GM12873 (cell line): ENCODE measurements at regions not wholly inside any gene's neighbourhood (a gene's known extent, or its start where the extent isn't known, plus 50 kb on each side); places are given as distances from the start of the nearest gene placed in this dataset.

Source experiments
- TF ChIP-seq, protein P1 (sequence below): IDR thresholded peaks from 2 replicates; pipeline ENCODE4 v1.5.1; 2012; ENCODE audit warnings: low read depth, mild to moderate bottlenecking, moderate library complexity, low read length, control low read depth; ENCODE audit not compliant: insufficient read depth; ENCODE audit errors: missing control alignments

DNA sequence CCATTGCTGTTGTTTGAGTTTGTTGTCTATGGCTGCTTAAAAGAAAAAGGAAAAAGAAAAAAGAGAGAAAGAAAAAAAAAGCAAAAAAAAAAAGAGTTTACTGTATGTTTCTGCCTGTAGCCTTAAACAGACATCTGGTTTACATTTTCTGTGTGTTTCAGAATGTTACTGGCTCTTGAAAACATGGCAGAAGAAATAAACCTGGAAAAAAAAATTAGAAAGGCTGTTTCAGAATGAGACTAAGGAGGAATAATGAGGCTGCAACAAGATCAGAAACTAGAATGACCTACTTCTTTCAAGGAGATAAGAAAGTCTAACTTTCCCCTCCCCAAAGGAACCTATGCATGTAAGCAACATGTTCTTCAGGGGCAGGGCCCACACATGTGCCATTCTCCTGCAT lies 292.1 kb downstream of the DIPK2A start:
- TF ChIP-seq, protein P1, sequence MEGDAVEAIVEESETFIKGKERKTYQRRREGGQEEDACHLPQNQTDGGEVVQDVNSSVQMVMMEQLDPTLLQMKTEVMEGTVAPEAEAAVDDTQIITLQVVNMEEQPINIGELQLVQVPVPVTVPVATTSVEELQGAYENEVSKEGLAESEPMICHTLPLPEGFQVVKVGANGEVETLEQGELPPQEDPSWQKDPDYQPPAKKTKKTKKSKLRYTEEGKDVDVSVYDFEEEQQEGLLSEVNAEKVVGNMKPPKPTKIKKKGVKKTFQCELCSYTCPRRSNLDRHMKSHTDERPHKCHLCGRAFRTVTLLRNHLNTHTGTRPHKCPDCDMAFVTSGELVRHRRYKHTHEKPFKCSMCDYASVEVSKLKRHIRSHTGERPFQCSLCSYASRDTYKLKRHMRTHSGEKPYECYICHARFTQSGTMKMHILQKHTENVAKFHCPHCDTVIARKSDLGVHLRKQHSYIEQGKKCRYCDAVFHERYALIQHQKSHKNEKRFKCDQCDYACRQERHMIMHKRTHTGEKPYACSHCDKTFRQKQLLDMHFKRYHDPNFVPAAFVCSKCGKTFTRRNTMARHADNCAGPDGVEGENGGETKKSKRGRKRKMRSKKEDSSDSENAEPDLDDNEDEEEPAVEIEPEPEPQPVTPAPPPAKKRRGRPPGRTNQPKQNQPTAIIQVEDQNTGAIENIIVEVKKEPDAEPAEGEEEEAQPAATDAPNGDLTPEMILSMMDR = no peak

DNA sequence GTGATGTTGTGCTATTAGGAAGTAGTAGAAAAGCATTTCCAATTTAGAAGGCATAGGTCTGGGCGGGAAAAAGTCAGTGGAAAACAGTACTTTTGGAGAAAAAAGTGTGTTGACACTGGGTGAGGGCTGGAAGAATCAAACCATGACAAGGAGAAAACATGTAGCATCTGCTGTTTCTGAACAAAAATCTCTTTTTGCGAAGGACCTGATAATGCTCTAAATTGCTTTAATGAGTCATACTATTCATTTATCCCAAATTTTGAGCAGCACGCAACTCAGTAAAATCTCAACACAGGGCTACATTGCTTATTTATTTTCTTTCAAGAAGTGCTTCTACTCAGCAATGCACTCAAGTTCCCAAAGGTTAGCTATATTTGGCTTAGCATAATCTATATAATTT lies 292.7 kb downstream of the DIPK2A start:
- TF ChIP-seq, protein P1 = no peak

DNA sequence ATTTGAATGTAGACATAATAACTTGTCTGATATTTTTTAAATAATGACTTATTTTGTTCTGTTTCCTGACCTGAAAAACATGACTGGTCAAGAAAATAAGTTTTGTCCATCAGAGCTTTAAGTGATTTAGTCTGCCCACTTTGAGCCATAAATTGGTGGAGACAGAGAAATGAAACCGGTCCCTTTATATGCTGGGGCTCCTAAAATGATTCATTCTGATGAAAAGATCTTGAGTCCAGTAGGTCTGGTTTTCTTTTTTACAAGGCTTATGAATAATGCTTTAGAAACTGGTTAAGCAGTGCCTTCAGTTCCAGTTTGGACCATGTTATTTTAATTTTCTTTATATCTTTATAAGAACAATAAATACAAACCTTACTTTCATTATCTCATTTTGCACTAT lies 293.2 kb downstream of the DIPK2A start:
- TF ChIP-seq, protein P1 = no peak

DNA sequence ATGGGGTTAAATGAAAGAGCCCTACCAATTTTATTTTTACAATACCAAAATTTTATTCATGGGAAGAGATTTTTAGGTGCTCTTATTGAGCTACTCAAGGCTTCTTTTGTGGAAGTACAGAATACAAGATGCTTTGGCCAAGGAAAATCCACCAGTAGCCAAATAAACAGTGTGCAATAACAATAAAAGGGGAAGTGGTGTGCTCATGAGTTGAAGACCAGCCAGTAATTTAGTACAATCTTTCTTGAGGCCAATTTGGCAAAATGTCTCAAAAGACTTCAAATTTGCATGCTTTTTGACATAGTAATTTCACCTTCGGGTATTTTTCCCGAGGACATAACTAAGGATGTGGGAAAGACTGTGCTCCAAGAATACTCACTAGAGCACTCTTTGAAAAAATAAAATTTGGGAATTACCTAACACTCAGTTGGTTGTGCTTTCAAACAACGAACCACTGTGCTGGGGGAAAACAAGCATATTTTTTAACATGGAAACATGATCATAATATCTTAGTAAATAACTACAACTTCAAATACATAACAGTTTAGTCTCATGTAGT lies 294.0 kb downstream of the DIPK2A start:
- TF ChIP-seq, protein P1 = no peak

DNA sequence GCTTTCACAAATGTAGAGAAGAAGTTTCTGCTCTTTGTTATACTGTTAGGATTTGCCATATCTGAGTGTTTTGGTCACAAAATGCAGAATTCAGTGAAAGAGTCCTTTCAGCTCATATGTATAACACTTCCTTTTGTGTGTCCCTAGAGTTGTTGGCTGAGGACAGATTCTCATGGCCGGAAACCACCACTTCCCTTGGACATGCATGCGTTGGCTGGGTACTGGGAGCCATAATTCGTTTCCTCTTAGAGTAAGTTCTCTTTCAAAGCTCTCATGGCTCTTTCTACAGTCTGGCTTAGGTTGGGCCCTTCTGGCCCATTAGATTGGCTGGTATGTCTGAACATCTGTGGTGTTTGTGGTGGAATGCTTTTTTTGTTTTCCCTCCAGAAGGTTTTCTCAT lies 298.5 kb downstream of the DIPK2A start:
- TF ChIP-seq, protein P1 = no peak

DNA sequence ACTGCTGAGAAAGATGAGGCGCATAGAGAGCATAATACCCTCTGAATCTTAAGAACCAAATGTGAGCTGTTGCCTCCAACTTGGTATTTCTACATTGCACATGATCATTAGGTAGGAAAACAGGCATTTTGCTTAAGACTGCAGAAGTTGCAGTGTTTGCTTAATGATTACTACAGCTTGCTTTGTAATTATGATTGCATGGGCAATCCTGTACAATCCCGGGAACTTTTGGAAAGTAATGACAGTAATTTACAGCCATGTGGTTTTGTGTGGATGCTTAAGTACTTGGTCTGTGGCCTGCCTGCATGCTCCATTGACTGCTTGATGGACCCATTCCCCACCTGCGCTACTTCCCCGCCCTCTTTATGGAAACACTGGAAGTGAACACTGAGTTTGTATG lies 301.1 kb downstream of the DIPK2A start:
- TF ChIP-seq, protein P1 = no peak

DNA sequence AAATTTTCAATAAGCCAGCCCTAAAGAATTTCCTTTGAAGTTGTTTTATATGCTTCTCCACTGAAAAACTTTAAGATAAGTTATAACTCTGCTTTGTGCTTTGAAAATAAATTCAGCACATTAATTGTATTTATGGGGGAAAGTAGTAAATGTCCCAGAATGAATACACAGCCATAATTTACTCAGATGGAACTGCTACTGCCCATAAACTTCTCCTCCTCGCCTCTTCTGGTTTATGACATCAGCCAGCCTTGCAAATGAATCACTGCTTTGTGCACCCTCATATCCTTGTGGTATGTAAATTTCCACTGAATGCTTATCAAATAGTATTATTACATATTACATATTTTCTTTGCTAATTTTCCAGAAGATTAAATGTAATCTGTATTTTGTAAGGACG lies 302.0 kb downstream of the DIPK2A start:
- TF ChIP-seq, protein P1 = no peak

DNA sequence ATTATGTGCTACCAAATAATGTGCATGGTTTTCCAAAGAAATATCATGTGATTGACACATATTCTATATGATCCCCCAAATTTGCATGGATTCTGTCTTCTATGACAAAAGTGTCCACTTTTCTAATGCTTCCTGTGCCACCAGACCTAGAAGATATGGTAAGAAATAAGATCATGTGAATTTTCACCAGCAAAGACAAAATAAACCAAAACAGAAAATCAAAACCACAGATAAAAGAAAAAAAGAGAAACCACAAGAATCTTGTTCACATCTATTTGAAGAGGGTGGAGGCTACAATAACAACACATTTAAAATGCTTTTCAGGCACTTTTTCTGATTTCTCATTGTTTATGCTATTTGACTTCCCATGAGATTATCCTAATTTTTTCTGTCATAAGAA lies 303.4 kb downstream of the DIPK2A start:
- TF ChIP-seq, protein P1 = no peak
